ENCODE measurements at regions not wholly inside any gene's neighbourhood (a gene's known extent, or its start where the extent isn't known, plus 50 kb on each side); places are given as distances from the start of the nearest gene placed in this dataset.

DNA sequence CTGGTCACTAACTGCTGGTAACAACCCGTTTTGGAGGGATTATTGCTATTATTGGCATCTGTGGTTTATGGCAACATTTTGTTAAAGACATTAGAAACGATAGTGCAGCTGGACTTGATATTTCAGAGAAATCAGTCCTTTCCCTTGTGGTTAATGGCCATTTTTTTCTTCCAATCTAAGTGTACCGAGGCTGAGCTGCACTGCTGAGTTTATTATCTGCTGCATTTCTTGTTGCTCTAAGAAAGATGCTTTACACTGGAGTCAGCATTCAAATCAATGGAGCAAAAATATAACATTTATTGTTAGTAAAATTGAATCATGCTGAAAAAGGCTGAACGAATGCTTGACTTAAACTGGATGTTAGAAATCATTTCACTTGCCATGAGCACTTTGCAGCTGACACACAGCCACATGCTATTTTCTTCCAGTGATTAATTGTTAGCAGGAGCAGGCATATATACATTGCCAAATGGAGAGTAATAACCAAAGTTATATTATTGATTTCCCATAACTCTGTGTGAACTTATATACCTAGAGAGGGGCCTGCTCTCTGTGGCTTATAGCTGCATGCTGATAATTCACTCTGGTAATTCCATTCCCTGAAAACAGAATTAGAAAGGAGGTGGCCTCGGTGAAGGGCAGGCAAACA is 66.5 kb upstream of the TTC29 start:
- Histone ChIP-seq H3K27ac (no peak overlapping the region), H3K36me3 (no peaks in the 10 kb centered on the region), H3K4me1 (no peaks in the 10 kb centered on the region), H3K9me3 (no peaks in the 10 kb centered on the region), H3K27me3 (peaks cover 0 to 18% (median 12%) of the 10 kb centered on the region in 3 donors), H3K4me3 (no peak overlapping the region)
- TF ChIP-seq EP300 (IDR thresholded peaks at IDR 0.05) (no peak), POLR2A (IDR thresholded peaks at IDR 0.05) (no peak), POLR2AphosphoS5 (IDR thresholded peaks at IDR 0.05) (no peak), CTCF (IDR thresholded peaks at IDR 0.05) (no peak)
- 43 to 59% (median 50%) methylated on average over 5 of the region's 5 CpGs for WGBS, 5 donors
- DNase-seq, result no peak
- intact Hi-C loops (cut with DNase I; ENCODE audit: low total_unique reads), result no loop called here

- Histone ChIP-seq H3K9me3 (no peaks in the 10 kb centered on the region), H3K27ac (no peak overlapping the region), H3K36me3 (no peaks in the 10 kb centered on the region), H3K27me3 (peaks cover 0 to 16% (median 8%) of the 10 kb centered on the region in 3 donors), H3K4me1 (no peaks in the 10 kb centered on the region), H3K4me3 (no peak overlapping the region)
- intact Hi-C loops (cut with DNase I; ENCODE audit: low total_unique reads), result loop anchor here (5.0 kb wide), 1 partner anchor 82 kb away; no protein-coding TSS in a partner anchor
- 54 to 77% (median 73%) methylated on average over 1 of the region's 1 CpG for WGBS, 5 donors
- TF ChIP-seq POLR2AphosphoS5 (IDR thresholded peaks at IDR 0.05), result no peak
- no peak for TF ChIP-seq EP300 (IDR thresholded peaks at IDR 0.05)
- TF ChIP-seq CTCF (IDR thresholded peaks at IDR 0.05), result no peak
- TF ChIP-seq POLR2A (IDR thresholded peaks at IDR 0.05), result no peak
- no peak for DNase-seq
Observed at GRCh38 chr4:147014946-147015345, 69.3 kb upstream of the TTC29 start.

- Histone ChIP-seq H3K9me3 (no peaks in the 10 kb centered on the region), H3K27ac (no peak overlapping the region), H3K4me1 (no peaks in the 10 kb centered on the region), H3K27me3 (peaks cover 0 to 12% (median 6%) of the 10 kb centered on the region in 3 donors), H3K4me3 (no peak overlapping the region), H3K36me3 (no peaks in the 10 kb centered on the region)
- DNase-seq, result peak in 1 of 2 donors; percentile 14
- TF ChIP-seq POLR2AphosphoS5 (IDR thresholded peaks at IDR 0.05) (no peak), CTCF (IDR thresholded peaks at IDR 0.05) (no peak), EP300 (IDR thresholded peaks at IDR 0.05) (no peak), POLR2A (IDR thresholded peaks at IDR 0.05) (no peak)
- 17 to 33% (median 19%) methylated on average over 4 of the region's 4 CpGs for WGBS, 5 donors
- intact Hi-C loops (cut with DNase I; ENCODE audit: low total_unique reads), result loop anchor here (5.0 kb wide), 1 partner anchor 82 kb away; no protein-coding TSS in a partner anchor
Observed at GRCh38 chr4:147015491-147015890, 69.8 kb upstream of the TTC29 start.

- whole genome bisulfite sequencing, 5 donors, result 78 to 85% (median 79%) methylated on average over 5 of the region's 5 CpGs
- H3K36me3 ChIP-seq, result no peaks in the 10 kb centered on the region
- no peak overlapping the region for H3K4me3 ChIP-seq
- no peaks in the 10 kb centered on the region for H3K4me1 ChIP-seq
- TF ChIP-seq POLR2AphosphoS5 (IDR thresholded peaks at IDR 0.05), result no peak
- no peak for TF ChIP-seq POLR2A (IDR thresholded peaks at IDR 0.05)
- no peak for TF ChIP-seq EP300 (IDR thresholded peaks at IDR 0.05)
- no peak for TF ChIP-seq CTCF (IDR thresholded peaks at IDR 0.05)
- peaks cover 0 to 6% (median 2%) of the 10 kb centered on the region in 3 donors for H3K27me3 ChIP-seq
- H3K27ac ChIP-seq, result no peak overlapping the region
- no peaks in the 10 kb centered on the region for H3K9me3 ChIP-seq
- DNase-seq, result no peak
- intact Hi-C loops (cut with DNase I; ENCODE audit: low total_unique reads), result loop anchor here (5.0 kb wide), 1 partner anchor 80 kb away; no protein-coding TSS in a partner anchor
Observed at GRCh38 chr4:147017081-147017480, 71.4 kb upstream of the TTC29 start.
